SK-N-SH (cell line): ENCODE measurements at regions not wholly inside any gene's neighbourhood (a gene's known extent, or its start where the extent isn't known, plus 50 kb on each side); places are given as distances from the start of the nearest gene placed in this dataset.

ENCODE experiments used
- CTCF ChIA-PET: fragments of 300-600, 350-600 bp; formaldehyde crosslinking; extraction: SDS; loops from one replicate; lab custom pipeline; 2021; lab: Yijun Ruan, JAX
- POLR2A ChIA-PET: fragments of 350-600 bp; sonication (Branson Sonifier 250); formaldehyde crosslinking; extraction: SDS; loops from one replicate; lab custom pipeline; 2020; ENCODE audit warnings: antibody characterized with exemption, inconsistent platforms; lab: Yijun Ruan, JAX
- DNase-seq: peaks from one replicate; pipeline ENCODE4 v3.0.0; 2012
- H2AFZ ChIP-seq: fragments of 200-600 bp; sonication (generic); 2 replicates; pipeline ENCODE4 v1.8.1; 2016; ENCODE audit warnings: antibody characterized with exemption, mild to moderate bottlenecking, low read depth
- H3F3A ChIP-seq: fragments of 200-600 bp; sonication (generic); replicated peaks from 2 replicates; pipeline ENCODE3; 2016; ENCODE audit warnings: antibody characterized with exemption, mild to moderate bottlenecking; ENCODE audit not compliant: insufficient read depth
- H3K27ac ChIP-seq, 2 experiments: fragments of 200-500 bp in 1 of 2; fragments of 200-600 bp in 1 of 2; sonication (Bioruptor generic) in 1 of 2; sonication (generic), shearing (Covaris generic) in 1 of 2; 2 replicates each; pipeline versions ENCODE4 v1.5.1 to v1.6.1; 2014 to 2016; ENCODE audit warnings: low read depth in 2 of 2, inconsistent platforms in 1 of 2, low read length in 1 of 2, mild to moderate bottlenecking in 1 of 2, mixed read lengths in 1 of 2
- H3K27me3 ChIP-seq: fragments of 200-600 bp; sonication (generic), shearing (Covaris generic); 2 replicates; pipeline ENCODE4 v1.6.1; 2016; ENCODE audit warnings: mixed run types; ENCODE audit not compliant: insufficient read depth
- H3K36me3 ChIP-seq, 2 experiments: fragments of 200-500 bp in 1 of 2; fragments of 200-600 bp in 1 of 2; sonication (Bioruptor generic) in 1 of 2; sonication (generic) in 1 of 2; replicated peaks in 1 of 2; 2 replicates each; pipeline versions ENCODE3 to v1.5.1; 2014 to 2016; ENCODE audit warnings: low read length in 1 of 2, mild to moderate bottlenecking in 1 of 2; ENCODE audit not compliant: insufficient read depth in 2 of 2, control insufficient read depth in 1 of 2
- H3K4me1 ChIP-seq, 2 experiments: fragments of 200-500 bp in 1 of 2; fragments of 200-600 bp in 1 of 2; sonication (Bioruptor generic) in 1 of 2; sonication (generic), shearing (Covaris generic) in 1 of 2; 2 replicates each; pipeline versions ENCODE4 v1.5.1 to v1.6.1; 2014 to 2016; ENCODE audit warnings: low read depth in 1 of 2, low read length in 1 of 2, mixed run types in 1 of 2; ENCODE audit not compliant: insufficient read depth in 2 of 2, control insufficient read depth in 1 of 2
- H3K4me2 ChIP-seq: fragments of 200-600 bp; sonication (generic), shearing (Covaris generic); 2 replicates; pipeline ENCODE4 v1.6.1; 2017; ENCODE audit warnings: mixed run types
- H3K4me3 ChIP-seq, 2 experiments: fragments of 200-500 bp in 1 of 2; fragments of 200-600 bp in 1 of 2; sonication (Bioruptor generic) in 1 of 2; sonication (generic), shearing (Covaris generic) in 1 of 2; 2 replicates each; pipeline versions ENCODE4 v1.5.1 to v1.8.1; 2014 to 2016; ENCODE audit warnings: low read depth in 2 of 2, inconsistent platforms in 1 of 2, low read length in 1 of 2, mild to moderate bottlenecking in 1 of 2, mixed read lengths in 1 of 2, moderate library complexity in 1 of 2
- H3K79me2 ChIP-seq: fragments of 200-600 bp; sonication (generic); 2 replicates; pipeline ENCODE4 v1.8.1; 2017; ENCODE audit warnings: mild to moderate bottlenecking; ENCODE audit not compliant: insufficient read depth
- H3K9ac ChIP-seq: fragments of 200-600 bp; sonication (generic); 2 replicates; pipeline ENCODE4 v1.6.1; 2017; ENCODE audit warnings: mixed run types
- H3K9me2 ChIP-seq: fragments of 200-600 bp; sonication (generic); 2 replicates; pipeline ENCODE4 v1.6.1; 2017; ENCODE audit warnings: mixed run types
- H3K9me3 ChIP-seq: fragments of 200-600 bp; sonication (generic); 2 replicates; pipeline ENCODE4 v1.6.1; 2017; ENCODE audit warnings: mixed run types, mild to moderate bottlenecking, moderate library complexity
- H4K20me1 ChIP-seq: fragments of 200-600 bp; sonication (generic); 2 replicates; pipeline ENCODE4 v1.6.1; 2017; ENCODE audit warnings: mild to moderate bottlenecking, mixed run types; ENCODE audit not compliant: insufficient read depth
- ELF1 ChIP-seq: IDR thresholded peaks from 2 replicates; pipeline ENCODE4 v1.4.0; 2012
- EP300 ChIP-seq, 2 experiments: IDR thresholded peaks; 2 replicates each; pipeline versions ENCODE4 v1.4.0 to v1.6.1; 2012; ENCODE audit warnings: borderline replicate concordance in 1 of 2, low read depth in 1 of 2, low read length in 1 of 2
- FOXJ3 ChIP-seq: sonication (generic); formaldehyde crosslinking; IDR thresholded peaks from 2 replicates; pipeline ENCODE4 v1.5.1; 2020; ENCODE audit warnings: mild to moderate bottlenecking, missing genetic modification reagents
- GABPA ChIP-seq: IDR thresholded peaks from 2 replicates; pipeline ENCODE4 v1.4.0; 2012; ENCODE audit warnings: low read depth, mild to moderate bottlenecking
- GATA2 ChIP-seq: sonication (generic); formaldehyde crosslinking; IDR thresholded peaks from 2 replicates; pipeline ENCODE4 v1.5.0; 2020; ENCODE audit warnings: mild to moderate bottlenecking, missing genetic modification reagents
- JUND ChIP-seq: IDR thresholded peaks from 2 replicates; pipeline ENCODE4 v1.4.0; 2012
- MAX ChIP-seq: IDR thresholded peaks from 2 replicates; pipeline ENCODE4 v1.4.0; 2012; ENCODE audit warnings: low read depth
- NFIC ChIP-seq: IDR thresholded peaks from 2 replicates; pipeline ENCODE4 v1.4.0; 2012; ENCODE audit warnings: borderline replicate concordance
- POLR2AphosphoS5 ChIP-seq: IDR thresholded peaks from 2 replicates; pipeline ENCODE4 v1.6.1; 2012; ENCODE audit warnings: low read depth, low read length
- RAD21 ChIP-seq: IDR thresholded peaks from 2 replicates; pipeline ENCODE4 v1.6.1; 2012; ENCODE audit warnings: mild to moderate bottlenecking, low read length
- REST ChIP-seq: IDR thresholded peaks from 2 replicates; pipeline ENCODE4 v1.6.1; 2012; ENCODE audit warnings: mild to moderate bottlenecking, low read depth, low read length, moderate library complexity
- RFX5 ChIP-seq: IDR thresholded peaks from 2 replicates; pipeline ENCODE4 v1.6.1; 2012; ENCODE audit warnings: mild to moderate bottlenecking, improper control_type of control experiment, low read length
- SMC3 ChIP-seq: IDR thresholded peaks from 2 replicates; pipeline ENCODE4 v1.6.1; 2012; ENCODE audit warnings: low read depth, low read length, improper control_type of control experiment
- YY1 ChIP-seq: IDR thresholded peaks from 2 replicates; pipeline ENCODE4 v1.4.0; 2012; ENCODE audit warnings: low read depth, mild to moderate bottlenecking
- ZBTB33 ChIP-seq: IDR thresholded peaks from 2 replicates; pipeline ENCODE4 v1.4.0; 2012; ENCODE audit warnings: low read depth, borderline replicate concordance
- WGBS: methylation state at CpG from one replicate; pipeline ENCODE4 v1.1.6; 2017; ENCODE audit warnings: low lambda C conversion rate; 5-methylcytosine and 5-hydroxymethylcytosine counted together
- TF ChIP-seq, protein P1 (sequence below): fragments of 150-350 bp; IDR thresholded peaks from 2 replicates; pipeline ENCODE4 v1.6.1; 2017; ENCODE audit warnings: antibody characterized with exemption, low read length, low read depth, borderline replicate concordance
- TF ChIP-seq, protein P2 (sequence below): IDR thresholded peaks from 2 replicates; pipeline ENCODE4 v1.4.0; 2012; ENCODE audit warnings: low read depth, borderline replicate concordance
- TF ChIP-seq, protein P3 (sequence below): fragments of 150-350 bp; IDR thresholded peaks from 2 replicates; pipeline ENCODE4 v1.6.1; 2016; ENCODE audit warnings: mild to moderate bottlenecking, low read depth, low read length

- Histone ChIP-seq H3F3A (no peaks in the 10 kb centered on the region), H3K4me3 (no peak overlapping the region), H3K27ac (no peak overlapping the region), H4K20me1 (no peaks in the 10 kb centered on the region), H3K9ac (no peak overlapping the region), H3K9me2 (no peaks in the 10 kb centered on the region), H3K79me2 (no peaks in the 10 kb centered on the region), H3K4me1 (no peaks in the 10 kb centered on the region), H3K4me2 (no peak overlapping the region), H2AFZ (no peak overlapping the region), H3K36me3 (no peaks in the 10 kb centered on the region), H3K27me3 (peaks cover 44% of the 10 kb centered on the region; the same call in 1 of the 2 replicates), H3K9me3 (no peaks in the 10 kb centered on the region)
- TF ChIP-seq ELF1: no peak
- no peak for TF ChIP-seq RFX5
- no peak for TF ChIP-seq POLR2AphosphoS5
- TF ChIP-seq ZBTB33: no peak
- no peak for TF ChIP-seq SMC3
- TF ChIP-seq JUND: no peak
- no peak for TF ChIP-seq RAD21
- TF ChIP-seq EP300 (IDR thresholded peaks at IDR 0.05; ENCODE audit: borderline replicate concordance in 1 of 2, low read depth in 1 of 2, low read length in 1 of 2): no peak
- no peak for TF ChIP-seq GABPA
- no peak for TF ChIP-seq GATA2 (CRISPR knock-in tag)
- TF ChIP-seq MAX: no peak
- no peak for TF ChIP-seq YY1
- TF ChIP-seq NFIC: no peak
- TF ChIP-seq, protein P1, sequence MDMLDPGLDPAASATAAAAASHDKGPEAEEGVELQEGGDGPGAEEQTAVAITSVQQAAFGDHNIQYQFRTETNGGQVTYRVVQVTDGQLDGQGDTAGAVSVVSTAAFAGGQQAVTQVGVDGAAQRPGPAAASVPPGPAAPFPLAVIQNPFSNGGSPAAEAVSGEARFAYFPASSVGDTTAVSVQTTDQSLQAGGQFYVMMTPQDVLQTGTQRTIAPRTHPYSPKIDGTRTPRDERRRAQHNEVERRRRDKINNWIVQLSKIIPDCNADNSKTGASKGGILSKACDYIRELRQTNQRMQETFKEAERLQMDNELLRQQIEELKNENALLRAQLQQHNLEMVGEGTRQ: no peak
- TF ChIP-seq, protein P2, sequence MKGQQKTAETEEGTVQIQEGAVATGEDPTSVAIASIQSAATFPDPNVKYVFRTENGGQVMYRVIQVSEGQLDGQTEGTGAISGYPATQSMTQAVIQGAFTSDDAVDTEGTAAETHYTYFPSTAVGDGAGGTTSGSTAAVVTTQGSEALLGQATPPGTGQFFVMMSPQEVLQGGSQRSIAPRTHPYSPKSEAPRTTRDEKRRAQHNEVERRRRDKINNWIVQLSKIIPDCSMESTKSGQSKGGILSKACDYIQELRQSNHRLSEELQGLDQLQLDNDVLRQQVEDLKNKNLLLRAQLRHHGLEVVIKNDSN: no peak
- TF ChIP-seq FOXJ3 (CRISPR knock-in tag): no peak
- TF ChIP-seq, protein P3, sequence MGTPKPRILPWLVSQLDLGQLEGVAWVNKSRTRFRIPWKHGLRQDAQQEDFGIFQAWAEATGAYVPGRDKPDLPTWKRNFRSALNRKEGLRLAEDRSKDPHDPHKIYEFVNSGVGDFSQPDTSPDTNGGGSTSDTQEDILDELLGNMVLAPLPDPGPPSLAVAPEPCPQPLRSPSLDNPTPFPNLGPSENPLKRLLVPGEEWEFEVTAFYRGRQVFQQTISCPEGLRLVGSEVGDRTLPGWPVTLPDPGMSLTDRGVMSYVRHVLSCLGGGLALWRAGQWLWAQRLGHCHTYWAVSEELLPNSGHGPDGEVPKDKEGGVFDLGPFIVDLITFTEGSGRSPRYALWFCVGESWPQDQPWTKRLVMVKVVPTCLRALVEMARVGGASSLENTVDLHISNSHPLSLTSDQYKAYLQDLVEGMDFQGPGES: no peak
- TF ChIP-seq REST: no peak
- ChIA-PET POLR2A (no interaction called here), CTCF (interaction anchor here (1.1 kb wide), 1 partner anchor 8 kb away, joined by 3 read pairs; no protein-coding TSS in a partner anchor)
- WGBS: 11% methylated on average over 1 of the region's 1 CpG
- no peak for DNase-seq
Measured at GRCh38 chr20:57013217-57013616, 253.2 kb downstream of the BMP7 start.
